Upper lobe of right lung (tissue), 1 donor: ENCODE measurements at regions not wholly inside any gene's neighbourhood (a gene's known extent, or its start where the extent isn't known, plus 50 kb on each side); places are given as distances from the start of the nearest gene placed in this dataset.
A peak's percentile ranks its signal among the peaks of the same experiment; 100 is the strongest.

Experiments
- ATAC-seq: fragments of 200-7000 bp; cut with Tn5 transposase; one replicate; pipeline ENCODE4 v1.9.1; 2020; ENCODE audit warnings: mild to moderate bottlenecking, moderate library complexity
- DNase-seq: peaks from one replicate; pipeline ENCODE4 v3.0.0-alpha.2; 2020
- H3K27ac ChIP-seq: fragments of 200-600 bp; one replicate; pipeline ENCODE4 v1.8.0; 2022
- H3K27me3 ChIP-seq: fragments of 200-600 bp; one replicate; pipeline ENCODE4 v1.8.0; 2022; ENCODE audit warnings: mild to moderate bottlenecking
- H3K36me3 ChIP-seq: fragments of 200-600 bp; one replicate; pipeline ENCODE4 v1.8.0; 2022
- H3K4me1 ChIP-seq: fragments of 200-600 bp; one replicate; pipeline ENCODE4 v1.8.0; 2022
- H3K4me3 ChIP-seq: fragments of 200-600 bp; one replicate; pipeline ENCODE4 v1.8.0; 2022; ENCODE audit warnings: mild to moderate bottlenecking
- H3K9me3 ChIP-seq: fragments of 200-600 bp; one replicate; pipeline ENCODE4 v1.8.0; 2022
- CTCF ChIP-seq: fragments of 200-600 bp; IDR thresholded peaks from one replicate; pipeline ENCODE4 v1.8.0; 2022; ENCODE audit warnings: antibody characterized with exemption
- intact Hi-C: fragments of 100-400 bp; cut with DNase I; formaldehyde crosslinking; loops from one replicate; pipeline ENCODE4 v1.11.0; 2022
- donor health status: DM: no; HTN: yes; CAD: no; lungs with severe emphysema.

GRCh38 chr18:68438536-68438935, 276.4 kb downstream of the TMX3 start:
- ATAC-seq: no peak
- H3K27ac ChIP-seq: peak overlapping the region; percentile 2

GRCh38 chr18:68436485-68436884, 278.4 kb downstream of the TMX3 start:
- Histone ChIP-seq H3K4me3 (no peak overlapping the region), H3K4me1 (no peaks in the 10 kb centered on the region), H3K27ac (no peak overlapping the region), H3K27me3 (no peaks in the 10 kb centered on the region), H3K36me3 (no peaks in the 10 kb centered on the region), H3K9me3 (no peaks in the 10 kb centered on the region)
- no peak for DNase-seq
- no peak for TF ChIP-seq CTCF
- intact Hi-C loops: no loop called here
- no peak for ATAC-seq

More at GRCh38 chr18:68438536-68438935, 276.4 kb downstream of the TMX3 start:
- no peak for DNase-seq
- no peak for TF ChIP-seq CTCF
- Histone ChIP-seq H3K4me3 (no peak overlapping the region), H3K36me3 (no peaks in the 10 kb centered on the region), H3K27me3 (no peaks in the 10 kb centered on the region), H3K9me3 (no peaks in the 10 kb centered on the region), H3K4me1 (no peaks in the 10 kb centered on the region)
- intact Hi-C loops: no loop called here

- no peak for ATAC-seq
These were observed 279.3 kb downstream of the TMX3 start for GRCh38 chr18:68435581-68435980.

GRCh38 chr18:68431922-68432198, 283.0 kb downstream of the TMX3 start:
- Histone ChIP-seq H3K27me3 (no peaks in the 10 kb centered on the region), H3K4me1 (no peaks in the 10 kb centered on the region), H3K9me3 (no peaks in the 10 kb centered on the region), H3K4me3 (no peak overlapping the region), H3K27ac (no peak overlapping the region), H3K36me3 (no peaks in the 10 kb centered on the region)
- intact Hi-C loops: no loop called here
- ATAC-seq (no peak), DNase-seq (no peak)
- TF ChIP-seq CTCF: no peak

More at GRCh38 chr18:68435581-68435980, 279.3 kb downstream of the TMX3 start:
- Histone ChIP-seq H3K4me3 (no peak overlapping the region), H3K9me3 (no peaks in the 10 kb centered on the region), H3K4me1 (no peaks in the 10 kb centered on the region), H3K27ac (no peak overlapping the region), H3K36me3 (no peaks in the 10 kb centered on the region), H3K27me3 (no peaks in the 10 kb centered on the region)
- TF ChIP-seq CTCF: no peak
- intact Hi-C loops: no loop called here
- DNase-seq: no peak

GRCh38 chr18:68431111-68431921, 283.6 kb downstream of the TMX3 start:
- Histone ChIP-seq H3K27me3 (no peaks in the 10 kb centered on the region), H3K4me1 (no peaks in the 10 kb centered on the region), H3K4me3 (no peak overlapping the region), H3K9me3 (no peaks in the 10 kb centered on the region), H3K27ac (no peak overlapping the region), H3K36me3 (no peaks in the 10 kb centered on the region)
- no peak for ATAC-seq
- intact Hi-C loops: no loop called here
- DNase-seq: no peak
- TF ChIP-seq CTCF: no peak

- Histone ChIP-seq H3K4me1 (no peaks in the 10 kb centered on the region), H3K9me3 (no peaks in the 10 kb centered on the region), H3K27ac (no peak overlapping the region), H3K27me3 (no peaks in the 10 kb centered on the region), H3K4me3 (no peak overlapping the region), H3K36me3 (no peaks in the 10 kb centered on the region)
- ATAC-seq (no peak), DNase-seq (no peak)
- no peak for TF ChIP-seq CTCF
- intact Hi-C loops: no loop called here
These were observed 285.1 kb downstream of the TMX3 start for GRCh38 chr18:68429841-68430240.
